SK-N-MC (cell line): ENCODE measurements at regions not wholly inside any gene's neighbourhood (a gene's known extent, or its start where the extent isn't known, plus 50 kb on each side); places are given as distances from the start of the nearest gene placed in this dataset.

Source experiments
- EZH2 ChIP-seq: fragments of 200-600 bp; sonication (generic); IDR thresholded peaks from one replicate; pipeline ENCODE4 v1.6.1; 2017; ENCODE audit warnings: antibody characterized with exemption
- FOXP2 ChIP-seq: optimal IDR thresholded peaks from 2 replicates; pipeline ENCODE3; 2011; ENCODE audit warnings: mild to moderate bottlenecking, moderate library complexity; ENCODE audit not compliant: insufficient read depth; ENCODE audit errors: extremely low read length, control extremely low read depth
- POLR2AphosphoS5 ChIP-seq: IDR thresholded peaks from 2 replicates; pipeline ENCODE4 v1.6.1; 2012; ENCODE audit warnings: mild to moderate bottlenecking, low read depth, low read length, borderline replicate concordance

DNA sequence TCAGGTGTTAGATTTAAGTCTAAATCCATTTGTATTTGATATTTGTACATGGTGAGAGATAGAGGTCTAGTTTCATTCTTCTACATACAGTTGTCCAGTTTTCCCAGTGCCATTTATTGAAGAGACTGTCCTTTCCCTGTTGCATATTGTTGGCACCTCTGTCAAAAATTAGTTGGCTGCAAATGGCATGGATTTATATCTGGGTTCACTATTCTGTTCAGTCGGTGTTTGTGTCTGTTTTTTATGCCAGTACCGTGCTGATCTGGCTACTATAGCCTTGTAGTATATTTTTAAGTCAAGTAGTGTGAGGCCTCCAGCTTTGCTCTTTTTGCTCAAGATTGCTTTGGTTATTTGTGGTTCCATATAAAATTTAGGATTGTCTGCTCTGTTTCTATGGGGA lies 176.2 kb upstream of the DMRT1 start:
- TF ChIP-seq POLR2AphosphoS5 = no peak
- no peak for TF ChIP-seq FOXP2
- no peak for TF ChIP-seq EZH2
